Naive thymus-derived CD8-positive, alpha-beta T cell (primary cell): ENCODE measurements at regions not wholly inside any gene's neighbourhood (a gene's known extent, or its start where the extent isn't known, plus 50 kb on each side); places are given as distances from the start of the nearest gene placed in this dataset.
"Not testable (repeated sequence)": the region's sequence is repeated elsewhere in the genome, so short reads cannot be mapped to it uniquely, and the experiment has no call there.

Source experiments
- ATAC-seq, 2 donors: fragments of 150-1000 bp; cut with Tn5 transposase in 1 of 2; sonication (Bioruptor Pico), chemical (Tn5 transposase) in 1 of 2; 1 replicate in 1 of 2; 2 replicates in 1 of 2; pipeline ENCODE4 v1.10.0; 2021; ENCODE audit warnings: mild to moderate bottlenecking in 2 of 2, moderate library complexity in 2 of 2
- POLR2A ChIA-PET: fragments of 350-600 bp; sonication (Branson Sonifier 250); formaldehyde crosslinking; loops from one replicate; lab custom pipeline; 2021; ENCODE audit warnings: antibody characterized with exemption; lab: Charles Lee
- DNase-seq, 10 donors: peaks; one replicate each; pipeline versions ENCODE4 v3.0.0 to v3.0.0-alpha.2; 2020 to 2022
- H3K27ac Mint-ChIP-seq, 10 donors: one replicate each; pipeline ENCODE4 v1.8.0; 2020 to 2022; ENCODE audit warnings: mild to moderate bottlenecking in 10 of 10, mixed read lengths in 10 of 10, moderate library complexity in 4 of 10, inconsistent platforms in 1 of 10
- H3K27me3 Mint-ChIP-seq, 5 donors: one replicate each; pipeline ENCODE4 v1.8.0; 2021 to 2022; ENCODE audit warnings: mixed read lengths in 5 of 5
- H3K36me3 Mint-ChIP-seq, 3 donors: one replicate each; pipeline ENCODE4 v1.8.0; 2020 to 2022; ENCODE audit warnings: mixed read lengths in 3 of 3, mild to moderate bottlenecking in 2 of 3, inconsistent platforms in 1 of 3
- H3K4me1 Mint-ChIP-seq, 4 donors: one replicate each; pipeline ENCODE4 v1.8.0; 2021 to 2022; ENCODE audit warnings: mixed read lengths in 4 of 4
- H3K4me3 Mint-ChIP-seq, 10 donors: one replicate each; pipeline ENCODE4 v1.8.0; 2020 to 2022; ENCODE audit warnings: mild to moderate bottlenecking in 10 of 10, mixed read lengths in 10 of 10, moderate library complexity in 6 of 10, inconsistent platforms in 1 of 10
- H3K9me3 Mint-ChIP-seq, 9 donors: one replicate each; pipeline ENCODE4 v1.8.0; 2020 to 2022; ENCODE audit warnings: mixed read lengths in 9 of 9, mild to moderate bottlenecking in 3 of 9, inconsistent platforms in 1 of 9, moderate library complexity in 1 of 9

DNA sequence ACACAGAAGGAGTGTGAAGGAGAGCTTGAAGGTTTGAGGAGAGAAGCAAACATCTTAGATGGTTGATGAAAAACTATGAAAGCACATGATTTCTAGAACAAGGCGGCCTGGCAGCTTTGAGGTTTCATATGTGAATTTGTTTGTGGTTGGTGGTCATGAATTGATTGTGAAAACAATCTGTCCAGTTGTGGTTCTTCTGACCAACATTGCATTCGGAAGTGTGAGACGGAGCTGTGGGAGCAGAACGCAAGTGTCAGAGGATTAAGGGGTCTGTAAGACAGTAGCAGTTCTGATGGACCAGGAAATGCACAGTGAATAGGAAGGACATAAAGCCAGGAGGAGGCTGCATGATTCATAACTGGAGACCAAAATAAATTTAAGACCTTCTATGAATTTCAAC is 594.6 kb downstream of the NXPH1 start:
- H3K9me3 Mint-ChIP-seq, result peaks cover 0 to 18% (median 1%) of the 10 kb centered on the region in 9 donors
- DNase-seq (no peak), ATAC-seq (no peak)
- POLR2A ChIA-PET, result no interaction called here
- no peak overlapping the region for H3K27ac Mint-ChIP-seq
- no peak overlapping the region for H3K4me3 Mint-ChIP-seq
- H3K36me3 Mint-ChIP-seq, result no peaks in the 10 kb centered on the region
- H3K27me3 Mint-ChIP-seq, result no peaks in the 10 kb centered on the region
- no peaks in the 10 kb centered on the region for H3K4me1 Mint-ChIP-seq

DNA sequence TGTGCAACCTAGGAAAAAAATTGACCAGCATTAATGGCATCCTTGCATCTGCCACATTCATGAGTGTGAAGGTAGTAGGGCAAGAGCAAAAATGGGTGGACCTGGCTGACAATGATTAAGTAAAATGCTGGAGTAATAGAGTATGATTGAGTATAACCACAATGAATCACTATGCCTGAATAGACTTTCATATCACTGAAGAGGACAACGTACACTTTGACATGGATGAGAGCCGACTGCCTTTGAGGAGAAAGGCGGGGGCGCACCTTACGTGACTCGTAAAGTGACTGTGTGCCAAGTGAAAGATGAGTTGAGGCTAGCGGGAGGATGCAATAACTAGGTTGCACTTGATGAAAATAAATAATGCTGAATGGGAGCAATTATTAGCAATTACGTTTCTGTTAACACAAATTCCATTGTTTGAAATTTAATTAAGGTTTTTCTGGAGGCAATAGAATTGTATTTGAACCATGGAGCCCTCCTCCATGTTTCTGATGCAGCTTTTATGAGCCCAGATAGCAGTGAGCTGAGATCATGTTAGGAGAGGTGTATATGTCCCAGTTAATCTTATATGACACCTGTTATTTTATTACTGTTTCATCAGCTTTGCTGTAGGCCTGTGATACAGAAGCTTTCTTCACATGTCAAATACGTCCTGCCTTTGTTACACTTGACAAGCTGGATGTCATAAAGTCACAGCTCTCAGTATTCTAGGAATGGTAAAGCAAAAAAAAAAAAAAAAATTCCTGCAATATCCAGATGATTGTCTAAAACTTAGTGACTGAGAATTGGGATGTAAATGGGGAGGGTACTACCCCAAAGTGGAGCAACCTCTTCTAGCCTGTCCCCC is 596.5 kb downstream of the NXPH1 start:
- no peak overlapping the region for H3K27ac Mint-ChIP-seq
- no peak for DNase-seq
- peaks cover 0 to 17% (median 1%) of the 10 kb centered on the region in 9 donors for H3K9me3 Mint-ChIP-seq
- H3K36me3 Mint-ChIP-seq, result no peaks in the 10 kb centered on the region
- POLR2A ChIA-PET, result no interaction called here
- H3K4me1 Mint-ChIP-seq, result no peaks in the 10 kb centered on the region
- H3K27me3 Mint-ChIP-seq, result no peaks in the 10 kb centered on the region
- no peak for ATAC-seq
- no peak overlapping the region for H3K4me3 Mint-ChIP-seq

DNA sequence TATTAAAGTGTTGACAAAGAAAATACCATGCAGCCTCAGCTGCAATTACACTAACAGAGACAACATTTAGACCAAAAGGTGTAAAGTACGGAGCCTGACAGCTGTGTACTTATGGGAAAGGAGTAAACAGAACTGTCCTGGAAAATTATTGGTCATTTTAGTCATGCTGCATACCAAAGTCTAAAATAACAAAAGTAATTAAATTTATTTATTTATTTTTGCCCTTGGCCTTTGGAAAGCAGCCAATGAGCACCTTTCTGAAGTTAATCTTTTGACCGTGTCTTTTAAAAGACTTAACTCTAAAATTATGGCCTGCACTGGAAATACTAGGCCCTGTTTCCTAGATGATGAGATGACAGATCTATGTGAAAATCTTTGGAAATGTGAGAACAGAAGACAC is 597.6 kb downstream of the NXPH1 start:
- Mint-ChIP-seq H3K36me3 (no peaks in the 10 kb centered on the region), H3K27me3 (no peaks in the 10 kb centered on the region), H3K4me1 (no peaks in the 10 kb centered on the region), H3K9me3 (peaks cover 0 to 18% (median 2%) of the 10 kb centered on the region in 9 donors), H3K27ac (no peak overlapping the region), H3K4me3 (no peak overlapping the region)
- no peak for DNase-seq
- ATAC-seq, result no peak
- POLR2A ChIA-PET, result no interaction called here

DNA sequence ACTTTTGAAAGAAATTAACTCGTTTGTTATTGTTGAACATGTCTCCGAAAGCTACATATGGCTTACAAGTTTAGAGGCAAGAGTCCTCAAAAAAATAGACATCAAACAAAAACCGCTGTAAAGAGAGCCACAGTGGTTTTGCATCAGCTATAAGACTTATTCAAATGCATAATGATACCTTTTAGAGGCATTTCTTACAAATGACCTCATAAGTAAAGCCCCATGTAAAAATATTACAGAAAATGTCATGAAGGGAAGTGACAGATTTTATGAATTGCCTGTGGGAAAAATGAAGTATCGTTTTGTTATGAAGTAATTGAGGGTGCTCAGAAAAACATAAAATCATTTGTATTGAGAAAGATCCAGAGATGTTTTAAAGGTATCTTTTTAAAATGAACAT is 598.0 kb downstream of the NXPH1 start:
- H3K36me3 Mint-ChIP-seq, result no peaks in the 10 kb centered on the region
- ATAC-seq, result no peak
- DNase-seq, result no peak
- H3K27ac Mint-ChIP-seq, result no peak overlapping the region
- H3K4me3 Mint-ChIP-seq, result no peak overlapping the region
- peaks cover 0 to 18% (median 2%) of the 10 kb centered on the region in 9 donors for H3K9me3 Mint-ChIP-seq
- POLR2A ChIA-PET, result no interaction called here
- no peaks in the 10 kb centered on the region for H3K4me1 Mint-ChIP-seq
- no peaks in the 10 kb centered on the region for H3K27me3 Mint-ChIP-seq

DNA sequence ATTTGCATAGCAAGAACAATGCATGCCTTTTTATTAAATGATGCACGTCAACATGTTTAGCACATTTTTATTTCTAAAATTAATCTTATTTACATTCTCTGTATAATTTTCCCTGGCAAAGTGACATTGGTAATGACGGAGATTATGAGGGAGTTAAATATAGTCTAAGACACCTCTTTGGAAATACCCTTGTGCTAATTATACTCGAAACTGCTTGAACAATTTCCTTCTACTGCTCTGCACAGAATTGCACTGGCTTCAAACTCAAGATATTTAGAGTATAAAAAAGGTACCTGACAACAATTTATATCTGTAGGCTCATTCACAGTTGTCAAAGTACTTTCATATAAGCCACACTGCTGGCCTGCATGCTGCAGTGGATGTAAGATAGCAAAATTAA is 602.7 kb downstream of the NXPH1 start:
- no peaks in the 10 kb centered on the region for H3K36me3 Mint-ChIP-seq
- H3K9me3 Mint-ChIP-seq, result peaks cover 0 to 12% (median 0%) of the 10 kb centered on the region in 9 donors
- H3K4me3 Mint-ChIP-seq, result no peak overlapping the region
- H3K4me1 Mint-ChIP-seq, result no peaks in the 10 kb centered on the region
- no peak overlapping the region for H3K27ac Mint-ChIP-seq
- POLR2A ChIA-PET, result no interaction called here
- no peaks in the 10 kb centered on the region for H3K27me3 Mint-ChIP-seq
- ATAC-seq, result no peak
- DNase-seq, result no peak

DNA sequence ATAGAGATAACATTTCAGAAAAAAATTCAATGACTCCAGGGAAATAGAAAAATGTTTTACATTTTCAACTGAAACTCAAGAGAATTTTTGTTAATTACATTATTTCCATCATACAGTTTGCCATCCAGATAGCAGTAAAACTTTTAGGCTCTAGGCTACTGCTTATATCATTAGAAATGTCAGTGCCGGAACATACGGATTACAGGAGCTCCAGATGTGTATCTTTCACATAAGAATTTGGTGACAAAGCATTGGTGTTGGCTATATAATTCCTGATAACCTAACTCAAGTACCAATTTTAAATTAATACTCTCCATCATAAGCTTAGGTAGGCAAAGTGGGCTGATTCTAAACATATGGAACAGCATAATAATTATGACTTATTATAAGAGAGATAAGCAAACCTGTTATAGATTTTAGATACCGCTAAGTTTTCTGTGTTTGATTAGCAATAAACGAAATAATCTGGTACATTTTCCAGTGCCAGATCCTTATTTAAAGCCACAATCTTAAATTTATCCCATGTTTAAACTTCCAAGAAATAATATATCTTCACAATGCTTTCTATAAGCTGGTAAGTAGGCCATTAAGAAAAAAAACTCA is 637.9 kb downstream of the NXPH1 start:
- no peak overlapping the region for H3K27ac Mint-ChIP-seq
- no peaks in the 10 kb centered on the region for H3K36me3 Mint-ChIP-seq
- H3K4me1 Mint-ChIP-seq, result no peaks in the 10 kb centered on the region
- H3K27me3 Mint-ChIP-seq, result no peaks in the 10 kb centered on the region
- no peak for DNase-seq
- peaks cover 0 to 34% (median 18%) of the 10 kb centered on the region in 9 donors for H3K9me3 Mint-ChIP-seq
- no peak for ATAC-seq
- no peak overlapping the region for H3K4me3 Mint-ChIP-seq
- POLR2A ChIA-PET, result no interaction called here

DNA sequence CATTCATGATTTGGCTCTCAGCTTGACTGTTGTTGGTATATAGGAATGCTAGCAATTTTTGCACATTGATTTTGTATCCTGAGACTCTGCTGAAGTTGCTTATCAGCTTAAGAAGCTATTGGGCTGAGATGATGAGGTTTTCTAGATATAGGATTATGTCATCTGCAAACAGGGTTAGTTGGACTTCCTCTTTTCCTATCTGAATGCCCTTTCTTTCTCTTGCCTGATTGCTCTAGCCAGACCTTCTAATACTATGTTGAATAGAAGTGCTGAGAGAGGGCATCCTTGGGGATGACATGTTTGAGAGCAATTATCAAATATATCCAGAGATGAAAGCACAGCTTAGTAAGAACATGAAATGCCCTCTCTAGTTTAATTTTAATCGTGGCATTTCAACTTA is 642.4 kb downstream of the NXPH1 start:
- H3K4me3 Mint-ChIP-seq, H3K36me3 Mint-ChIP-seq, POLR2A ChIA-PET, ATAC-seq, H3K27ac Mint-ChIP-seq, H3K4me1 Mint-ChIP-seq, H3K27me3 Mint-ChIP-seq, DNase-seq: not testable (repeated sequence)
- peaks cover 0 to 21% (median 4%) of the 10 kb centered on the region in 9 donors for H3K9me3 Mint-ChIP-seq

DNA sequence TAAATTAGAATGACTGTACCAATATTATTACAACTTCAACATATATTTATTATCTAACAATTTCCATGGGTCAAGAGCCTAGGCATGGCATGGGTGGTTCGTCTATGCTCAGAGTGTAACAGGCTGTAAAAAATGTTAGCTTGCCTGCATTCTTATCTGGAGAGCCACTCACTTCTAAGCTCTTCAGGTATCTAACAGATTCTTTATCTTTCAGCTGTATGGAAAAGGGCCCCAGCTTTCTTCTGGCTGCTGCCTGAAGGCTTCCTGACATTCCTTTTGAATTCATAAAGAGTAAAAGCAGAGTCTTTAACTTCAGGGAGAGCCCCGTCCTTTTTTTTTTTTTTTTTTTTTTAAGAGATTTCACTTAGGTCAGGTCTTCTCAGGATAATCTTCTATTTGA is 648.8 kb downstream of the NXPH1 start:
- Mint-ChIP-seq H3K9me3 (peaks cover 0 to 27% (median 3%) of the 10 kb centered on the region in 9 donors), H3K27me3 (no peaks in the 10 kb centered on the region), H3K36me3 (no peaks in the 10 kb centered on the region), H3K4me1 (no peaks in the 10 kb centered on the region), H3K4me3 (no peak overlapping the region), H3K27ac (no peak overlapping the region)
- ATAC-seq, result no peak
- POLR2A ChIA-PET, result no interaction called here
- no peak for DNase-seq

DNA sequence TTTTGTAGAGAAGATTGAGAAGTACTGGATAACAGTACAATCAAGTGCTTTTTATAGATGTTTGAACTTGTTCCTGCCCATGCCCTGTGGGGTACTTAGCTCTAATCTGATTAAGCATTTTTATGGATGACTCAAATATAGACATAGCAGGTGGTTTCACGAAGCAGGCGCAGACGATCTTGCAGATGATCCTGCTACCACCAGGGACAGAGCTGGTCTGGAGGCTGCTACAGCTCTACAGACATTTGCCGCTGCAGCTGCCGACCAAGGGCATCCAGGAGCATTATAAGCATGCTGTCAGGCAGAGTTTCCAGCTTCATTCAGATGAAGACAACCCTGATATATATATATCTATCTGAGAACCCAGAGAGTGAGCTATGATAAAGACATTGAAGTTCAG is 650.4 kb downstream of the NXPH1 start:
- H3K27ac Mint-ChIP-seq, result no peak overlapping the region
- H3K4me1 Mint-ChIP-seq, result no peaks in the 10 kb centered on the region
- peaks cover 0 to 29% (median 3%) of the 10 kb centered on the region in 9 donors for H3K9me3 Mint-ChIP-seq
- H3K27me3 Mint-ChIP-seq, result no peaks in the 10 kb centered on the region
- ATAC-seq (no peak), DNase-seq (no peak)
- POLR2A ChIA-PET, result no interaction called here
- no peak overlapping the region for H3K4me3 Mint-ChIP-seq
- no peaks in the 10 kb centered on the region for H3K36me3 Mint-ChIP-seq

DNA sequence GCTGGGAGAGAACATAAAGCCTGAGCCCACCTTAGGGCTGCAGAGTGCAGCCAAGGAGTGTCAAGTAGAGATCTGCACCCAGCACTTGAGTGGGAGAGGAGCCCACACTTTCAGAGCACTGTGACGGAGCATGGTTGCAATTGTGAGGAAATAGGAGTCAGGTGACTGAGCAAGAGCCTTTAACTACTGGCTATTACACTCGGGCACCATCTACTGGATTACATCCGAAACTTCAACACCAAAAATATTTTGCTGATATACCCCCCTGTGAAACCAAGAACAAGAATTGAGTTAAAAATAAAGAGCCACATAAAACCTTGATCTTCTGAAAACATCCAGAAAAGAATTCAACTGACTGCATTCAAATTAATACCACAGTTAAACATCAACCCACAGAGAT is 657.9 kb downstream of the NXPH1 start:
- H3K27me3 Mint-ChIP-seq, result no peaks in the 10 kb centered on the region
- H3K36me3 Mint-ChIP-seq, result no peaks in the 10 kb centered on the region
- H3K27ac Mint-ChIP-seq, result no peak overlapping the region
- H3K4me1 Mint-ChIP-seq, result no peaks in the 10 kb centered on the region
- peaks cover 0 to 28% (median 3%) of the 10 kb centered on the region in 9 donors for H3K9me3 Mint-ChIP-seq
- DNase-seq (no peak), ATAC-seq (no peak)
- H3K4me3 Mint-ChIP-seq, result no peak overlapping the region
- POLR2A ChIA-PET, result no interaction called here

DNA sequence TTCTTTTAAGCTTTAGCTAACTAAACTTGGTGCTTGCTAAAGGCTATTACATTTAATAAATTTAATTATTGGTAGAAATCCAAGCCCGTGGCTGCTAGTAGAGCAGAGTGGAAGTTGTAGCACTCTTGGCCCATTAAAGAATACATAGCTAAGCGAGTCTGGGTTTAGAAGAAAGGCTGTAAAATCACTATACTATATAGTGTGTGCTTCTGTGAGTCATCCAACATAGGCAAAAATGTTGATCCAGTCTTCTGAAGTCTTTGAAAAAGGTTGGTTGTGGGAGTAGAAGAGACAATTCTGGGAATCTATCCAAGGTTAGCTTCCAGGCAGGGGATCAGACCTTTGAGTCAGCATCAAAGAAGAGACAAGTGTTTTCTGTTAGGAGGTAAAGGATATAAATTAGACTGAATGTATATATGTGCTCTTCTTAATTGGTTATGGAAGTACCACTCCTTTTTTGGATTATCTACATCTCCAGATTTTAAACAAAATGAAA is 664.2 kb downstream of the NXPH1 start:
- Mint-ChIP-seq H3K4me1 (no peaks in the 10 kb centered on the region), H3K27ac (no peak overlapping the region), H3K36me3 (no peaks in the 10 kb centered on the region), H3K4me3 (no peak overlapping the region), H3K27me3 (no peaks in the 10 kb centered on the region), H3K9me3 (peaks cover 0 to 31% (median 7%) of the 10 kb centered on the region in 9 donors)
- POLR2A ChIA-PET, result no interaction called here
- ATAC-seq (no peak), DNase-seq (no peak)

DNA sequence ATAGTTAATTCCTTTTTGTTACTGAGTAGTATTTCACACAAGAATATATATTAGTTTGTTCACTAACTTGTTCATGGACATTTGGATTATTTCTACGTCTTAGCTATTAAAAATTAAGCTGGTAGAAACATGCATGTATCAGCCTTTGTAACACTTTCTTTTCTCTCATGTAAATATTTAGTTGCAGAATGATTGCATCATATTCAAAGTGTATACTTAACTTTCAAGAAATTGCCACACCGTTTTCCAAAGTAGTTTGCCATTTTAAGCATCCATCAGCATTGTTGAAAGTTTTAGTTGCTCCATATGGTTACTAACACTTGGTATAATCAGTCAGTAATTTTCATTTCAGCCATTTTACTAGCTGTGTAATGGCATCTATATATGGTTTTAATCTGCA is 666.9 kb downstream of the NXPH1 start:
- POLR2A ChIA-PET, result no interaction called here
- no peaks in the 10 kb centered on the region for H3K4me1 Mint-ChIP-seq
- DNase-seq (no peak), ATAC-seq (no peak)
- H3K4me3 Mint-ChIP-seq, result no peak overlapping the region
- peaks cover 0 to 25% (median 4%) of the 10 kb centered on the region in 9 donors for H3K9me3 Mint-ChIP-seq
- H3K27ac Mint-ChIP-seq, result no peak overlapping the region
- H3K27me3 Mint-ChIP-seq, result no peaks in the 10 kb centered on the region
- no peaks in the 10 kb centered on the region for H3K36me3 Mint-ChIP-seq

DNA sequence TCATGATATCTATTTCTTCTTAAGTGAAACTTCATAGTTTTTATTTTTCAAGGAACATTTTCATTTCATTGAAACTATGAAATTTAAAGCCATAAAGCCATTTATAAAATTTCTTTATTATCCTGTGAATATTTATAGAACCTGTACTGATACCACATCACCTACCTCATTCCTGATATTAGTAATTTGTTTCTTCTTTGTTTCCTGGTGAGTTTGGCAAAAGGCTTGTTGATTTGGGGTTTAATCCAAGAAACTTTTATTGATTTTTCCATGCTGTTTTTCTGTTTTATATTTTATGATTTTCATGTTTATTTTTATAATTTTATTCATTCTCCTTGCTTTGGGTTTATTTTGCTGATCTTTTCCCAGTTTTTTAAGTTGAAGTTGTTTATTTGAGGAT is 669.4 kb downstream of the NXPH1 start:
- DNase-seq, result no peak
- H3K27me3 Mint-ChIP-seq, result no peaks in the 10 kb centered on the region
- POLR2A ChIA-PET, result no interaction called here
- H3K4me1 Mint-ChIP-seq, result no peaks in the 10 kb centered on the region
- H3K9me3 Mint-ChIP-seq, result peaks cover 0 to 31% (median 4%) of the 10 kb centered on the region in 9 donors
- no peak for ATAC-seq
- no peaks in the 10 kb centered on the region for H3K36me3 Mint-ChIP-seq
- no peak overlapping the region for H3K27ac Mint-ChIP-seq
- no peak overlapping the region for H3K4me3 Mint-ChIP-seq
